ENCODE measurements at regions not wholly inside any gene's neighbourhood (a gene's known extent, or its start where the extent isn't known, plus 50 kb on each side); places are given as distances from the start of the nearest gene placed in this dataset.

- Histone ChIP-seq H3K36me3 (ENCODE audit: control insufficient read depth, insufficient read depth, low read length) (no peaks in the 10 kb centered on the region), H3K4me1 (ENCODE audit: control insufficient read depth, insufficient read depth, low read length) (no peaks in the 10 kb centered on the region), H3K9ac (ENCODE audit: low read depth, low read length) (no peak overlapping the region), H3K9me3 (ENCODE audit: control insufficient read depth, insufficient read depth, low read length) (no peaks in the 10 kb centered on the region), H3K27me3 (ENCODE audit: control insufficient read depth, insufficient read depth, low read length) (no peaks in the 10 kb centered on the region), H3K4me3 (ENCODE audit: low read depth, low read length) (no peak overlapping the region)
These were observed 58.8 kb upstream of the GFPT2 start for GRCh38 chr5:180411948-180412347.

- Histone ChIP-seq H3K9me3 (ENCODE audit: control insufficient read depth, insufficient read depth, low read length) (no peaks in the 10 kb centered on the region), H3K27me3 (ENCODE audit: control insufficient read depth, insufficient read depth, low read length) (no peaks in the 10 kb centered on the region), H3K4me3 (ENCODE audit: low read depth, low read length) (no peak overlapping the region), H3K9ac (ENCODE audit: low read depth, low read length) (no peak overlapping the region), H3K36me3 (ENCODE audit: control insufficient read depth, insufficient read depth, low read length) (no peaks in the 10 kb centered on the region), H3K4me1 (ENCODE audit: control insufficient read depth, insufficient read depth, low read length) (no peaks in the 10 kb centered on the region)
These were observed 61.0 kb upstream of the GFPT2 start for GRCh38 chr5:180414176-180414575.

GRCh38 chr5:180421672-180422071 is 68.5 kb upstream of the GFPT2 start:
- H3K27me3 ChIP-seq (ENCODE audit: control insufficient read depth, insufficient read depth, low read length), result no peaks in the 10 kb centered on the region

GRCh38 chr5:180423133-180423532 is 70.0 kb upstream of the GFPT2 start:
- Histone ChIP-seq H3K9ac (ENCODE audit: low read depth, low read length) (no peak overlapping the region), H3K4me3 (ENCODE audit: low read depth, low read length) (no peak overlapping the region), H3K9me3 (ENCODE audit: control insufficient read depth, insufficient read depth, low read length) (no peaks in the 10 kb centered on the region), H3K36me3 (ENCODE audit: control insufficient read depth, insufficient read depth, low read length) (no peaks in the 10 kb centered on the region), H3K4me1 (ENCODE audit: control insufficient read depth, insufficient read depth, low read length) (no peaks in the 10 kb centered on the region), H3K27me3 (ENCODE audit: control insufficient read depth, insufficient read depth, low read length) (no peaks in the 10 kb centered on the region)

More at GRCh38 chr5:180421672-180422071, 68.5 kb upstream of the GFPT2 start:
- Histone ChIP-seq H3K9me3 (ENCODE audit: control insufficient read depth, insufficient read depth, low read length) (no peaks in the 10 kb centered on the region), H3K36me3 (ENCODE audit: control insufficient read depth, insufficient read depth, low read length) (no peaks in the 10 kb centered on the region), H3K9ac (ENCODE audit: low read depth, low read length) (no peak overlapping the region), H3K4me1 (ENCODE audit: control insufficient read depth, insufficient read depth, low read length) (no peaks in the 10 kb centered on the region), H3K4me3 (ENCODE audit: low read depth, low read length) (no peak overlapping the region)

- no peaks in the 10 kb centered on the region for H3K9me3 ChIP-seq (ENCODE audit: control insufficient read depth, insufficient read depth, low read length)
- no peaks in the 10 kb centered on the region for H3K4me1 ChIP-seq (ENCODE audit: control insufficient read depth, insufficient read depth, low read length)
- no peak overlapping the region for H3K4me3 ChIP-seq (ENCODE audit: low read depth, low read length)
- H3K27me3 ChIP-seq (ENCODE audit: control insufficient read depth, insufficient read depth, low read length), result no peaks in the 10 kb centered on the region
- H3K9ac ChIP-seq (ENCODE audit: low read depth, low read length), result no peak overlapping the region
- H3K36me3 ChIP-seq (ENCODE audit: control insufficient read depth, insufficient read depth, low read length), result no peaks in the 10 kb centered on the region
These were observed 70.5 kb upstream of the GFPT2 start for GRCh38 chr5:180423598-180423997.

- Histone ChIP-seq H3K9me3 (ENCODE audit: control insufficient read depth, insufficient read depth, low read length) (no peaks in the 10 kb centered on the region), H3K27me3 (ENCODE audit: control insufficient read depth, insufficient read depth, low read length) (no peaks in the 10 kb centered on the region), H3K4me3 (ENCODE audit: low read depth, low read length) (no peak overlapping the region), H3K36me3 (ENCODE audit: control insufficient read depth, insufficient read depth, low read length) (no peaks in the 10 kb centered on the region), H3K4me1 (ENCODE audit: control insufficient read depth, insufficient read depth, low read length) (no peaks in the 10 kb centered on the region), H3K9ac (ENCODE audit: low read depth, low read length) (no peak overlapping the region)
These were observed 70.1 kb upstream of the CNOT6 start for GRCh38 chr5:180424094-180424493.

- Histone ChIP-seq H3K4me1 (ENCODE audit: control insufficient read depth, insufficient read depth, low read length) (no peaks in the 10 kb centered on the region), H3K27me3 (ENCODE audit: control insufficient read depth, insufficient read depth, low read length) (no peaks in the 10 kb centered on the region), H3K4me3 (ENCODE audit: low read depth, low read length) (no peak overlapping the region), H3K9ac (ENCODE audit: low read depth, low read length) (no peak overlapping the region), H3K36me3 (ENCODE audit: control insufficient read depth, insufficient read depth, low read length) (no peaks in the 10 kb centered on the region), H3K9me3 (ENCODE audit: control insufficient read depth, insufficient read depth, low read length) (no peaks in the 10 kb centered on the region)
These were observed 65.6 kb upstream of the CNOT6 start for GRCh38 chr5:180428598-180428997.

GRCh38 chr5:180431932-180432331 is 62.2 kb upstream of the CNOT6 start:
- H3K9ac ChIP-seq (ENCODE audit: low read depth, low read length), result no peak overlapping the region
- H3K4me3 ChIP-seq (ENCODE audit: low read depth, low read length), result no peak overlapping the region
- H3K4me1 ChIP-seq (ENCODE audit: control insufficient read depth, insufficient read depth, low read length), result no peaks in the 10 kb centered on the region
- H3K27me3 ChIP-seq (ENCODE audit: control insufficient read depth, insufficient read depth, low read length), result no peaks in the 10 kb centered on the region
- no peaks in the 10 kb centered on the region for H3K36me3 ChIP-seq (ENCODE audit: control insufficient read depth, insufficient read depth, low read length)
- H3K9me3 ChIP-seq (ENCODE audit: control insufficient read depth, insufficient read depth, low read length), result no peaks in the 10 kb centered on the region

- H3K9me3 ChIP-seq (ENCODE audit: control insufficient read depth, insufficient read depth, low read length), result no peaks in the 10 kb centered on the region
- no peak overlapping the region for H3K9ac ChIP-seq (ENCODE audit: low read depth, low read length)
- H3K36me3 ChIP-seq (ENCODE audit: control insufficient read depth, insufficient read depth, low read length), result no peaks in the 10 kb centered on the region
- H3K4me1 ChIP-seq (ENCODE audit: control insufficient read depth, insufficient read depth, low read length), result no peaks in the 10 kb centered on the region
- H3K4me3 ChIP-seq (ENCODE audit: low read depth, low read length), result no peak overlapping the region
- H3K27me3 ChIP-seq (ENCODE audit: control insufficient read depth, insufficient read depth, low read length), result no peaks in the 10 kb centered on the region
These were observed 61.2 kb upstream of the CNOT6 start for GRCh38 chr5:180433032-180433422.

GRCh38 chr5:180435594-180435993 is 58.6 kb upstream of the CNOT6 start:
- Histone ChIP-seq H3K9me3 (ENCODE audit: control insufficient read depth, insufficient read depth, low read length) (no peaks in the 10 kb centered on the region), H3K4me1 (ENCODE audit: control insufficient read depth, insufficient read depth, low read length) (peaks cover 3% of the 10 kb centered on the region), H3K36me3 (ENCODE audit: control insufficient read depth, insufficient read depth, low read length) (no peaks in the 10 kb centered on the region), H3K9ac (ENCODE audit: low read depth, low read length) (no peak overlapping the region), H3K27me3 (ENCODE audit: control insufficient read depth, insufficient read depth, low read length) (no peaks in the 10 kb centered on the region), H3K4me3 (ENCODE audit: low read depth, low read length) (no peak overlapping the region)

GRCh38 chr5:180436275-180436674 is 57.9 kb upstream of the CNOT6 start:
- Histone ChIP-seq H3K36me3 (ENCODE audit: control insufficient read depth, insufficient read depth, low read length) (no peaks in the 10 kb centered on the region), H3K27me3 (ENCODE audit: control insufficient read depth, insufficient read depth, low read length) (no peaks in the 10 kb centered on the region), H3K9me3 (ENCODE audit: control insufficient read depth, insufficient read depth, low read length) (no peaks in the 10 kb centered on the region), H3K9ac (ENCODE audit: low read depth, low read length) (no peak overlapping the region), H3K4me3 (ENCODE audit: low read depth, low read length) (no peak overlapping the region), H3K4me1 (ENCODE audit: control insufficient read depth, insufficient read depth, low read length) (peaks cover 3% of the 10 kb centered on the region)

GRCh38 chr5:180436936-180437335 is 57.2 kb upstream of the CNOT6 start:
- Histone ChIP-seq H3K9ac (ENCODE audit: low read depth, low read length) (no peak overlapping the region), H3K9me3 (ENCODE audit: control insufficient read depth, insufficient read depth, low read length) (no peaks in the 10 kb centered on the region), H3K4me3 (ENCODE audit: low read depth, low read length) (no peak overlapping the region), H3K36me3 (ENCODE audit: control insufficient read depth, insufficient read depth, low read length) (no peaks in the 10 kb centered on the region), H3K27me3 (ENCODE audit: control insufficient read depth, insufficient read depth, low read length) (no peaks in the 10 kb centered on the region), H3K4me1 (ENCODE audit: control insufficient read depth, insufficient read depth, low read length) (peaks cover 3% of the 10 kb centered on the region)

GRCh38 chr5:180437336-180437735 is 56.8 kb upstream of the CNOT6 start:
- no peaks in the 10 kb centered on the region for H3K36me3 ChIP-seq (ENCODE audit: control insufficient read depth, insufficient read depth, low read length)
- H3K4me1 ChIP-seq (ENCODE audit: control insufficient read depth, insufficient read depth, low read length), result peaks cover 3% of the 10 kb centered on the region
- H3K9ac ChIP-seq (ENCODE audit: low read depth, low read length), result no peak overlapping the region
- H3K9me3 ChIP-seq (ENCODE audit: control insufficient read depth, insufficient read depth, low read length), result no peaks in the 10 kb centered on the region
- H3K4me3 ChIP-seq (ENCODE audit: low read depth, low read length), result no peak overlapping the region
- no peaks in the 10 kb centered on the region for H3K27me3 ChIP-seq (ENCODE audit: control insufficient read depth, insufficient read depth, low read length)

All from iPS-15b (cell line).